Ishikawa (cell line): ENCODE measurements at regions not wholly inside any gene's neighbourhood (a gene's known extent, or its start where the extent isn't known, plus 50 kb on each side); places are given as distances from the start of the nearest gene placed in this dataset.
A peak's percentile ranks its signal among the peaks of the same experiment; 100 is the strongest.

Experiments used
- CEBPB ChIP-seq: IDR thresholded peaks from 2 replicates; pipeline ENCODE4 v1.6.1; 2012
- CREB1 ChIP-seq: IDR thresholded peaks from 2 replicates; pipeline ENCODE4 v1.6.1; 2012; ENCODE audit warnings: low read depth
- EGR1 ChIP-seq: IDR thresholded peaks from 2 replicates; pipeline ENCODE4 v1.6.1; 2012
- EP300 ChIP-seq: IDR thresholded peaks from 2 replicates; pipeline ENCODE4 v1.6.1; 2012; ENCODE audit warnings: borderline replicate concordance
- FOXM1 ChIP-seq: IDR thresholded peaks from 2 replicates; pipeline ENCODE4 v1.6.1; 2012; ENCODE audit warnings: low read depth, borderline replicate concordance
- MAX ChIP-seq: IDR thresholded peaks from 2 replicates; pipeline ENCODE4 v1.6.1; 2012
- NFIC ChIP-seq: IDR thresholded peaks from 2 replicates; pipeline ENCODE4 v1.6.1; 2012
- RAD21 ChIP-seq: IDR thresholded peaks from 2 replicates; pipeline ENCODE4 v1.6.1; 2012; ENCODE audit warnings: low read depth
- REST ChIP-seq: IDR thresholded peaks from 2 replicates; pipeline ENCODE4 v1.6.1; 2012; ENCODE audit warnings: low read depth, mild to moderate bottlenecking
- TAF1 ChIP-seq: IDR thresholded peaks from 2 replicates; pipeline ENCODE4 v1.6.1; 2012; ENCODE audit warnings: low read depth, mild to moderate bottlenecking
- TCF12 ChIP-seq: IDR thresholded peaks from 2 replicates; pipeline ENCODE4 v1.6.1; 2012; ENCODE audit warnings: low read depth
- TEAD4 ChIP-seq: IDR thresholded peaks from 2 replicates; pipeline ENCODE4 v1.6.1; 2012
- USF1 ChIP-seq: IDR thresholded peaks from 2 replicates; pipeline ENCODE4 v1.6.1; 2012
- YY1 ChIP-seq: IDR thresholded peaks from 2 replicates; pipeline ENCODE4 v1.6.1; 2012; ENCODE audit warnings: low read depth
- ZBTB7A ChIP-seq: IDR thresholded peaks from 2 replicates; pipeline ENCODE4 v1.6.1; 2012; ENCODE audit warnings: low read depth

- TF ChIP-seq YY1 (no peak), TAF1 (no peak), NFIC (no peak), ZBTB7A (no peak), FOXM1 (no peak), TEAD4 (no peak), CREB1 (no peak), TCF12 (no peak), USF1 (no peak), RAD21 (no peak), REST (no peak), EP300 (no peak), MAX (no peak), EGR1 (no peak), CEBPB (no peak)
Measured at GRCh38 chr12:42762395-42762925, 172.9 kb upstream of the PRICKLE1 start.

GRCh38 chr12:42761601-42762350 is 172.2 kb upstream of the PRICKLE1 start:
- TF ChIP-seq USF1 (no peak), CREB1 (no peak), TEAD4 (no peak), FOXM1 (no peak), RAD21 (no peak), TCF12 (no peak), TAF1 (no peak), CEBPB (no peak), MAX (no peak), YY1 (no peak), EGR1 (no peak), ZBTB7A (no peak), EP300 (no peak), NFIC (no peak), REST (no peak)

GRCh38 chr12:42761086-42761485 is 171.5 kb upstream of the PRICKLE1 start:
- TF ChIP-seq RAD21 (no peak), EP300 (no peak), FOXM1 (no peak)

GRCh38 chr12:42760550-42760949 is 171.0 kb upstream of the PRICKLE1 start:
- TF ChIP-seq CEBPB, result peak; percentile 84
- no peak for TF ChIP-seq FOXM1

GRCh38 chr12:42759622-42760273 is 170.2 kb upstream of the PRICKLE1 start:
- TF ChIP-seq TAF1 (no peak), RAD21 (peak; percentile 21; the same call in 1 of the 2 replicates), USF1 (no peak), EP300 (peak; percentile 48; the same call in 1 of the 2 replicates), ZBTB7A (no peak), TEAD4 (no peak), TCF12 (peak; percentile 11; the same call in 1 of the 2 replicates), MAX (0 out of 2 replicates have a peak, but pooled peaks have one; percentile 23), FOXM1 (no peak; the same call in 1 of the 2 replicates), CEBPB (peak; percentile 95), EGR1 (no peak), YY1 (no peak), REST (no peak), NFIC (peak; percentile 77)
